Right cardiac atrium (tissue), 5 donors: ENCODE measurements at regions not wholly inside any gene's neighbourhood (a gene's known extent, or its start where the extent isn't known, plus 50 kb on each side); places are given as distances from the start of the nearest gene placed in this dataset.

ENCODE experiments used
- ATAC-seq, 2 donors: fragments of 200-7000 bp; cut with Tn5 transposase; one replicate each; pipeline versions ENCODE4 v1.8.0 to v1.9.1; 2020; ENCODE audit warnings: moderate library complexity in 2 of 2, mild to moderate bottlenecking in 1 of 2
- DNase-seq, 3 donors: peaks; one replicate each; pipeline ENCODE4 v3.0.0-alpha.2; 2020
- H3K27ac ChIP-seq: one replicate; pipeline ENCODE4 v1.5.1; 2013; ENCODE audit warnings: mild to moderate bottlenecking, low read length, control low read depth, moderate library complexity
- H3K27me3 ChIP-seq: one replicate; pipeline ENCODE4 v1.6.1; 2013; ENCODE audit not compliant: control insufficient read depth, insufficient read depth
- H3K4me1 ChIP-seq: one replicate; pipeline ENCODE4 v1.6.1; 2013; ENCODE audit warnings: low read length; ENCODE audit not compliant: control insufficient read depth, insufficient read depth
- H3K4me3 ChIP-seq: one replicate; pipeline ENCODE4 v1.5.1; 2013; ENCODE audit warnings: low read length, control low read depth
- H3K9me3 ChIP-seq: one replicate; pipeline ENCODE4 v1.6.1; 2013; ENCODE audit warnings: low read length; ENCODE audit not compliant: control insufficient read depth
- WGBS: extraction: QIAGEN DNeasy Blood & Tissue Kit; methylation state at CpG from one replicate; pipeline ENCODE4 v1.1.7; 2013; 5-methylcytosine and 5-hydroxymethylcytosine counted together
- intact Hi-C, 4 donors: fragments of 100-400 bp; cut with DNase I; formaldehyde crosslinking; loops; one replicate each; pipeline versions ENCODE4 v1.11.0 to v1.14.0; 2022 to 2023
- donor health status: healthy with polysubstance abuse.
- donor health status: DM: no; HTN: yes; CAD: no.
- donor health status: DM: no; HTN: no; CAD: no.
- donor health status: DM: no; HTN: yes; CAD: no; lungs with severe emphysema.
- donor health status: DM: yes; HTN: yes; CAD: no.

DNA sequence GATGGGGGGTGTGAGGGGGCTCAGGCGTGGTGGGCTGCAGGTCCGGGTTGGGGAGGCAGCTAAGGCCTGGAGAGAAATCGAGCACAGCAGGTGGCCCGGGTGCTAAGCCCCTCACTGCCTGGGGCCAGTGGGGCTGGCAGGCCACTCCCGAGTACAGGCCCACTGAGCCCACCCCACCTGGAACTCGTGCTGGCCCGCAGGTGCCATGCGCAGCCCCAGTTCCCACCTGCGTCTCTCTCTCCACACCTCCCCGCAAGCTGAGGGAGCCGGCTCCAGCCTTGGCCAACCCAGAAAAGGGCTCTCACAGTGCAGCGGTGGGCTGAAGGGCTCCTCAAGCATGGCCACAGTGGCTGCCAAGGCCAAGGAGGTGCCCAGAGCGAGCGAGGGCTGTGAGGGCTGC is 1047.1 kb upstream of the ADGRL4 start:
- Histone ChIP-seq H3K9me3 (no peaks in the 10 kb centered on the region), H3K27me3 (no peaks in the 10 kb centered on the region), H3K27ac (no peak overlapping the region), H3K4me3 (no peak overlapping the region), H3K4me1 (no peaks in the 10 kb centered on the region)
- WGBS = 96% methylated on average over 14 of the region's 14 CpGs
- intact Hi-C loops = no loop called here
- DNase-seq = peak in 1 of 3 donors; percentile 25
- ATAC-seq = peak in 1 of 2 donors; percentile 14

- Histone ChIP-seq H3K4me3 (no peak overlapping the region), H3K27ac (no peak overlapping the region), H3K27me3 (no peaks in the 10 kb centered on the region), H3K4me1 (no peaks in the 10 kb centered on the region), H3K9me3 (no peaks in the 10 kb centered on the region)
- ATAC-seq = no peak
- no peak for DNase-seq
- 94% methylated on average over 14 of the region's 14 CpGs for WGBS
- intact Hi-C loops = no loop called here
These were observed 1044.0 kb upstream of the ADGRL4 start for GRCh38 chr1:80050523-80050922.

DNA sequence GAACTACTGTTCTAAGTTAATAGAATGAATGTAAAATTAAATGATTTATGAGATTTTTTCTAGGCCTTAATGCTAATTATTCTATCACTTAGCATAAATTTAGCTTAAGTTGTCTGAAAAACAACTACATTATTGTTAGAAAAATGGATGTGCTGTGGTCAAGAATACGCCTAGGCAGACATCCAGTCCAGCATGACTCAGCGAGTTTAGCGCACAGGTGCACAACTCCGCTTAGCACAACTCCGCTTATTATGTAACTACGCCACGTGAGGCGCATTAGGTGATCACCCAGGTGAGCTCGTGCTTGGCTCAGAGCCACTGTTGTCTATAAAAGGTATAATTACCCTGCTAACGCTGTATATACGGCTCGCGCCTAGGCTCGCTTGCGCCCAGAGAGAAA is 1043.6 kb upstream of the ADGRL4 start:
- Histone ChIP-seq H3K4me3 (no peak overlapping the region), H3K27me3 (no peaks in the 10 kb centered on the region), H3K9me3 (no peaks in the 10 kb centered on the region), H3K27ac (no peak overlapping the region), H3K4me1 (no peaks in the 10 kb centered on the region)
- intact Hi-C loops = no loop called here
- ATAC-seq (no peak), DNase-seq (no peak)
- WGBS = 96% methylated on average over 15 of the region's 15 CpGs

DNA sequence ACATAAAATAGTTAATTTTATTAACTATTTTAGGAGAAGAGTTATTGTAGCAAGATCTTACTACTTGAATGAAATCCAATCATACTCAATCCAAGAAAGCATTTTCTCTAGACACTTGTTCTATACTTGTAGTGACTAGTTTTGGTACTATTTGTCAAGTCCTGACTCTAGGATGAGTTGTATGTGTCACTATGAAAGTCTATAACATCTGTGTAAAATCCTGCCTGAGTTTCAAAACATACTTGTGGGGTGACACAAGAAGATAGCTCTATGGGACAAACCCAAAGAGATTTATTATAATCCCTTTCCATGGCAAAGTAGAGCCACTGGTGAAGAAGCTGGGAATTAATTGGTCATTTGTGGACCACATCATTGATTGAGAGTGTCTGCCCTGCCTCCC is 1042.2 kb upstream of the ADGRL4 start:
- H3K4me3 ChIP-seq = no peak overlapping the region
- DNase-seq = no peak
- no peak overlapping the region for H3K27ac ChIP-seq
- H3K4me1 ChIP-seq = no peaks in the 10 kb centered on the region
- no peaks in the 10 kb centered on the region for H3K27me3 ChIP-seq
- intact Hi-C loops = no loop called here
- ATAC-seq = no peak
- no peaks in the 10 kb centered on the region for H3K9me3 ChIP-seq

- intact Hi-C loops = no loop called here
- no peak for ATAC-seq
- H3K27ac ChIP-seq = no peak overlapping the region
- WGBS = 55% methylated on average over 2 of the region's 2 CpGs
- H3K27me3 ChIP-seq = no peaks in the 10 kb centered on the region
- no peaks in the 10 kb centered on the region for H3K4me1 ChIP-seq
- H3K9me3 ChIP-seq = no peaks in the 10 kb centered on the region
- no peak for DNase-seq
- no peak overlapping the region for H3K4me3 ChIP-seq
These were observed 1041.3 kb upstream of the ADGRL4 start for GRCh38 chr1:80047791-80048190.

DNA sequence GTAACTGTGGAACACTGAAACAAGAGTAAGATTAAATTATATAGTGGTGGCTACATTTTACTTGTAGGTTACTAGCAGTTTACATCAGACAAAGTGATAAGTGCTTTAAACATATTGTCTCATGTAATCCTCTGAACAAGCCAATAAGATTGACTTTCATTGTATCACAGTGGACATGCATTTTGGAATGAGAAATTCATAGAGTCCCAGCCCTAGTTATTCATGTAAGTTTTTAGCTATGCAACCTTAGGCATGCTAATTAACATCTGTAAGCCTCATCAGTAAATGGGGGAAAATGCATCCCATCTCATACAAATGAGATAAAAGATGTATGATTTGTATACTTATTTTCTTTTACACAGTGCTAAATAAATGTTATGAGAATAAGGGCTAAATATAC is 1038.1 kb upstream of the ADGRL4 start:
- Histone ChIP-seq H3K27me3 (no peaks in the 10 kb centered on the region), H3K9me3 (no peaks in the 10 kb centered on the region), H3K4me3 (no peak overlapping the region), H3K4me1 (no peaks in the 10 kb centered on the region), H3K27ac (no peak overlapping the region)
- ATAC-seq (no peak), DNase-seq (no peak)
- intact Hi-C loops = no loop called here

DNA sequence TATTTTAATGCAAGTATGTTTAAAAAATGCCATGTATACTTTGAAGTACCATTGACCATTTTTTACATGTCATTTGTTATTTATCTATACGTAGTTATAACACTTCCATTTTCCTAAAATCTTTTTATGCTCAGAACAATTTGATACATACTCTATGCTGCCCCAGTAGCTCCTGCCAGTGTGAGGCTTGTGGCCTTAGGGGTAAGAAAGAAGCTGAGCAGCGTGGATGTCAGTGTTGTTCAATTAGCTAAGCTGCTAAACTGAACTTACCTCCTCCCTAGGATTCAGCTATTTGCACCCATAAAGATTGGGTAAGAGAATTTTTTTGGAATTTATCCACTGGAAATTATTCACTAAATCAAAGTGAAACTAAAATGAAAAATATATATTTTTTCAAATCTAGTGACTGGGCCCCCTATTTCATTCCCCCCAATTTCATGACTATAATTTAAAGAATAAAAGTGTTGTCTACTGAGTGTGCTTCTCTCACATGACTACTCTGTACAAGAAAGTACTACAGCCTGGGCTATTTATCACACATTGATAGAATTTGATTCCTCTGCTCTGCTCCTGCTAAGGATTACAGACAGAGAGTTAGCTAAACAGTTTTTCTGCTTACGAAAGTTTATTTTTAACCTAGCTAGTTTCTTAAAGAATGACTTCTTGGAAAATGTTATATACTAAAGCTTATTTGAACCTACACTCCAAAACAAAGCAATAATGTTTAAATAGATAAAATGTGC is 1030.3 kb upstream of the ADGRL4 start:
- WGBS = 62% methylated on average over 3 of the region's 3 CpGs
- Histone ChIP-seq H3K4me1 (no peaks in the 10 kb centered on the region), H3K27me3 (no peaks in the 10 kb centered on the region), H3K27ac (no peak overlapping the region), H3K9me3 (no peaks in the 10 kb centered on the region), H3K4me3 (no peak overlapping the region)
- intact Hi-C loops = no loop called here
- DNase-seq = no peak
- ATAC-seq = no peak

- H3K9me3 ChIP-seq = no peaks in the 10 kb centered on the region
- H3K27ac ChIP-seq = no peak overlapping the region
- 94% methylated on average over 1 of the region's 1 CpG for WGBS
- no peak for ATAC-seq
- intact Hi-C loops = no loop called here
- no peak overlapping the region for H3K4me3 ChIP-seq
- H3K4me1 ChIP-seq = no peaks in the 10 kb centered on the region
- no peak for DNase-seq
- no peaks in the 10 kb centered on the region for H3K27me3 ChIP-seq
These were observed 1016.8 kb upstream of the ADGRL4 start for GRCh38 chr1:80023358-80023757.

- Histone ChIP-seq H3K27me3 (no peaks in the 10 kb centered on the region), H3K4me3 (no peak overlapping the region), H3K9me3 (no peaks in the 10 kb centered on the region), H3K4me1 (no peaks in the 10 kb centered on the region), H3K27ac (no peak overlapping the region)
- no peak for ATAC-seq
- intact Hi-C loops = no loop called here
- DNase-seq = no peak
These were observed 1015.4 kb upstream of the ADGRL4 start for GRCh38 chr1:80021891-80022290.

- no peaks in the 10 kb centered on the region for H3K4me1 ChIP-seq
- H3K4me3 ChIP-seq = no peak overlapping the region
- intact Hi-C loops = no loop called here
- H3K27ac ChIP-seq = no peak overlapping the region
- ATAC-seq (no peak), DNase-seq (no peak)
- no peaks in the 10 kb centered on the region for H3K27me3 ChIP-seq
- H3K9me3 ChIP-seq = no peaks in the 10 kb centered on the region
- WGBS = 79% methylated on average over 3 of the region's 3 CpGs
These were observed 1011.8 kb upstream of the ADGRL4 start for GRCh38 chr1:80018348-80018747.

DNA sequence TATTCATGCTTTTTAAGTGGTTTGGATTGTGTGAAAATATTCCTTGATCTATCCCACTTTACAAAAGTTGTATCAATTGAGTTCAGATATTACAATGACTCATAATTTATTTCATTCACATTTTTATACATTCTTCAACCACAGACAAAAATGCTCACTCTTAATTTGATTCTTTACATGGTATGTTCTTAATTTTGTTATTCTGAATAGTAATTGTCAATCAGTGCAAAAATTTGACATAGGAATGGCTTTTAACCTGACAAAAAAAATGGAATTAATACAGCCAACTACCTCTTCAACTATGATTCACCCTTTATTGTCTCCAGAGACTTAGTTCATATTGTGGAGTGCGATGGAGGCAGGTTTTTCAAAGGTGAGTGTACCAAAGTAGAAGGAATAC is 1002.4 kb upstream of the ADGRL4 start:
- no peak for DNase-seq
- ATAC-seq = no peak
- Histone ChIP-seq H3K27me3 (no peaks in the 10 kb centered on the region), H3K4me1 (no peaks in the 10 kb centered on the region), H3K27ac (no peak overlapping the region), H3K9me3 (no peaks in the 10 kb centered on the region), H3K4me3 (no peak overlapping the region)
- intact Hi-C loops = no loop called here
- whole genome bisulfite sequencing = 96% methylated on average over 1 of the region's 1 CpG

GRCh38 chr1:80003250-80003649 is 996.7 kb upstream of the ADGRL4 start:
- DNase-seq (no peak), ATAC-seq (no peak)
- intact Hi-C loops = no loop called here
- H3K4me1 ChIP-seq = no peaks in the 10 kb centered on the region
- H3K27ac ChIP-seq = no peak overlapping the region
- no peak overlapping the region for H3K4me3 ChIP-seq
- no peaks in the 10 kb centered on the region for H3K27me3 ChIP-seq
- no peaks in the 10 kb centered on the region for H3K9me3 ChIP-seq
